ENCODE measurements at regions not wholly inside any gene's neighbourhood (a gene's known extent, or its start where the extent isn't known, plus 50 kb on each side); places are given as distances from the start of the nearest gene placed in this dataset.

GRCh38 chr12:68416350-68416749, 84.2 kb upstream of the MDM1 start:
- TF ChIP-seq CTCF (IDR thresholded peaks at IDR 0.05) (no peak), POLR2A (IDR thresholded peaks at IDR 0.05) (no peak)

Measured in adrenal gland (tissue), 5 donors.